Testis (tissue), 2 donors: ENCODE measurements at regions not wholly inside any gene's neighbourhood (a gene's known extent, or its start where the extent isn't known, plus 50 kb on each side); places are given as distances from the start of the nearest gene placed in this dataset.

Experiments
- POLR2A ChIP-seq: fragments of 450-650 bp; IDR thresholded peaks from one replicate; pipeline ENCODE4 v1.6.1; 2017; ENCODE audit warnings: antibody characterized with exemption, mild to moderate bottlenecking, moderate library complexity
- TF ChIP-seq, protein P1 (sequence below), 3 experiments: fragments of 450-650 bp in 2 of 3; fragments of 200-600 bp in 1 of 3; sonication (generic) in 1 of 3; IDR thresholded peaks; one replicate each; pipeline ENCODE4 v1.5.1; 2016 to 2019; ENCODE audit warnings: antibody characterized with exemption in 3 of 3, mild to moderate bottlenecking in 2 of 3, moderate library complexity in 1 of 3

DNA sequence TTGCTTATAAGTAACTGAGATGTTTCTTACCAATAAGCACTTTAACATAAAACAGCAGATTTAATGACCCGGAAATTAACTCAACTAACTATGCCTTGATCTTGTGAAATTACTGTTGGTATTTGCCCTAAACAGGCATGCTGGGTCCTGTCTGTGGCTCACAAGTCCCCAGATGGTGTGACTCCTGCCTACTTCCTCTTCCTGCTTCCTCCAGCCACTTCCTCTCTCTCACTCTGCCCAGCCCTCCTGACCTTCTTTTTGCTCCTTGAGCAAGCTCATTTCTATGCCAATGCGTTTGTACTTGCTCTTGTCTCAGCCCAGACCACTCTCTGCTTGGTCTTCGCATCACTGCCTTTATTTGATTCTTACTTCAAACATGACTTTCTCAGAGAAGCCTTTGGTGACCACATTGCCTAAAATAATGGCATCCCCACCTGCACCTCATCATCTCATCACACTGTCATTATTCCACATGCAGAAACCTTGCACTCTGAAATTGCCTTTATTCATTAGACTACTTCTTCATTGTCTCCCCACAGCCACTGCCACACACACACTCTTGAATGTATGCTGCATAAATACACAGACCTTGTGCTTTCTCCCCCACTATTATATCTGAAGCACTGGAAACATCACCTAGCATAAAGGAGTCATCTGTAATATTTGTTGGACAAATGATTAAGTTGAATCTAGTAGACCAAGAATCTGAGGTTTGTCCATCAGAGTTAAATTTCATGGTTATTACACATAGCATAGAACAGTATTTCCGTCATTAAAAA lies 256.3 kb upstream of the SEMA6D start:
- TF ChIP-seq, protein P1, sequence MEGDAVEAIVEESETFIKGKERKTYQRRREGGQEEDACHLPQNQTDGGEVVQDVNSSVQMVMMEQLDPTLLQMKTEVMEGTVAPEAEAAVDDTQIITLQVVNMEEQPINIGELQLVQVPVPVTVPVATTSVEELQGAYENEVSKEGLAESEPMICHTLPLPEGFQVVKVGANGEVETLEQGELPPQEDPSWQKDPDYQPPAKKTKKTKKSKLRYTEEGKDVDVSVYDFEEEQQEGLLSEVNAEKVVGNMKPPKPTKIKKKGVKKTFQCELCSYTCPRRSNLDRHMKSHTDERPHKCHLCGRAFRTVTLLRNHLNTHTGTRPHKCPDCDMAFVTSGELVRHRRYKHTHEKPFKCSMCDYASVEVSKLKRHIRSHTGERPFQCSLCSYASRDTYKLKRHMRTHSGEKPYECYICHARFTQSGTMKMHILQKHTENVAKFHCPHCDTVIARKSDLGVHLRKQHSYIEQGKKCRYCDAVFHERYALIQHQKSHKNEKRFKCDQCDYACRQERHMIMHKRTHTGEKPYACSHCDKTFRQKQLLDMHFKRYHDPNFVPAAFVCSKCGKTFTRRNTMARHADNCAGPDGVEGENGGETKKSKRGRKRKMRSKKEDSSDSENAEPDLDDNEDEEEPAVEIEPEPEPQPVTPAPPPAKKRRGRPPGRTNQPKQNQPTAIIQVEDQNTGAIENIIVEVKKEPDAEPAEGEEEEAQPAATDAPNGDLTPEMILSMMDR (IDR thresholded peaks at IDR 0.05), result no peak
- TF ChIP-seq POLR2A, result no peak
